ENCODE measurements at regions not wholly inside any gene's neighbourhood (a gene's known extent, or its start where the extent isn't known, plus 50 kb on each side); places are given as distances from the start of the nearest gene placed in this dataset.

DNA sequence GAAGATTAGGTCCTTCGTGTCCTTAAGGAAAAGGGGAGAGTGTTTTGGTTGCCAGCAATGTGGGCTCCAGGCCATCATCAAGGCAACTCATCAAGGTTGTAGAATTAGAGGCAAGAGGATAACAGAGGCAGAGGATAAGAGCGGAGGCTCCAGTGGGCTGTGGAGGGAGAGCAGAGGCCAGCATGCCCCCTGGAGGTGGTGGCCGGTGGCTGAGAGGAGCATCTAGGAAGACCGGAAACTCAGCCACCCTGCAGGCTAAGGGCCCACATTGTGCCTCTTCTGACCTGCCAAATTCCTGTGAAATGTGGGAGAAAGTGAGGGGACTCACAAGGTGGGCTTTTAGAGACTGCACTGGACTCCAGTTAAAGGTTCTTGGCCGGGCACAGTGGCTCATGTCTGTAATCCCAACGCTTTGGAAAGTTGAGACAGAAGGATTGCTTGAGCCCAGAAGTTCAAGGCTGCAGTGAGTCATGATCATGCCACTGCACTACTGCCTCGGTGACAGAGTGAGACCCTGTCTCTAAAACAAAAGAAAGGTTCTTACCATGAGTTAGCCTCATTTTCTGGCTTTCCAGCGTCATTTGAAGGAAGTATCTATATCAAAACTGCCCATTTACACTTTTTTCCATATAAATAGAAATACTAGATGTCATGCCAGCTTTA is 62.7 kb upstream of the ADORA2B start:
- TF ChIP-seq, protein P1, sequence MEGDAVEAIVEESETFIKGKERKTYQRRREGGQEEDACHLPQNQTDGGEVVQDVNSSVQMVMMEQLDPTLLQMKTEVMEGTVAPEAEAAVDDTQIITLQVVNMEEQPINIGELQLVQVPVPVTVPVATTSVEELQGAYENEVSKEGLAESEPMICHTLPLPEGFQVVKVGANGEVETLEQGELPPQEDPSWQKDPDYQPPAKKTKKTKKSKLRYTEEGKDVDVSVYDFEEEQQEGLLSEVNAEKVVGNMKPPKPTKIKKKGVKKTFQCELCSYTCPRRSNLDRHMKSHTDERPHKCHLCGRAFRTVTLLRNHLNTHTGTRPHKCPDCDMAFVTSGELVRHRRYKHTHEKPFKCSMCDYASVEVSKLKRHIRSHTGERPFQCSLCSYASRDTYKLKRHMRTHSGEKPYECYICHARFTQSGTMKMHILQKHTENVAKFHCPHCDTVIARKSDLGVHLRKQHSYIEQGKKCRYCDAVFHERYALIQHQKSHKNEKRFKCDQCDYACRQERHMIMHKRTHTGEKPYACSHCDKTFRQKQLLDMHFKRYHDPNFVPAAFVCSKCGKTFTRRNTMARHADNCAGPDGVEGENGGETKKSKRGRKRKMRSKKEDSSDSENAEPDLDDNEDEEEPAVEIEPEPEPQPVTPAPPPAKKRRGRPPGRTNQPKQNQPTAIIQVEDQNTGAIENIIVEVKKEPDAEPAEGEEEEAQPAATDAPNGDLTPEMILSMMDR (IDR thresholded peaks at IDR 0.05; ENCODE audit: low read depth, low read length, missing control alignments): no peak
- no peak overlapping the region for H3K4me3 ChIP-seq (ENCODE audit: low read depth, low read length)
- in situ Hi-C loops (cut with HindIII; ENCODE audit: low sequenced_read_pairs): no loop called here
- no peak for DNase-seq (ENCODE audit: low read depth)

DNA sequence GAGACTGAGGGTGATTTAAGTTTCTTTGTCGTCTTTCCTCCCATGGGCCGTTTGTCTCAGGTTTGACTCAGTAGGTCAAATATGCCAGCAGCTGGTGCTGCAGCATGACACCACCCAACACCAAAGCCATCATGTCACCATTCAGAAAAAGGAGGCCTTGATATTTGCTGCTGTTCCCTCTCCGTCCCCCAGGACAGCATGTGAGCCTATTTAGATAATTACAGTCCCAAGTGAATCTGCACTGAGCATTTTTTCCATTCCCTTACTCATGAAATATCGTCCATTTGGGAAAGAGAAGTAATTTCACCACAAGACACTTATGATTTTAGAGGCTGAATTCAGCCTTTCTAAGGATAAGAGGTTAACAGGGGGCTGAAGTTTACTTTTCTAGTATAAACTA is 62.2 kb upstream of the ADORA2B start:
- TF ChIP-seq, protein P1 (IDR thresholded peaks at IDR 0.05; ENCODE audit: low read depth, low read length, missing control alignments): no peak
- no peak overlapping the region for H3K4me3 ChIP-seq (ENCODE audit: low read depth, low read length)
- no peak for DNase-seq (ENCODE audit: low read depth)
- in situ Hi-C loops (cut with HindIII; ENCODE audit: low sequenced_read_pairs): no loop called here

DNA sequence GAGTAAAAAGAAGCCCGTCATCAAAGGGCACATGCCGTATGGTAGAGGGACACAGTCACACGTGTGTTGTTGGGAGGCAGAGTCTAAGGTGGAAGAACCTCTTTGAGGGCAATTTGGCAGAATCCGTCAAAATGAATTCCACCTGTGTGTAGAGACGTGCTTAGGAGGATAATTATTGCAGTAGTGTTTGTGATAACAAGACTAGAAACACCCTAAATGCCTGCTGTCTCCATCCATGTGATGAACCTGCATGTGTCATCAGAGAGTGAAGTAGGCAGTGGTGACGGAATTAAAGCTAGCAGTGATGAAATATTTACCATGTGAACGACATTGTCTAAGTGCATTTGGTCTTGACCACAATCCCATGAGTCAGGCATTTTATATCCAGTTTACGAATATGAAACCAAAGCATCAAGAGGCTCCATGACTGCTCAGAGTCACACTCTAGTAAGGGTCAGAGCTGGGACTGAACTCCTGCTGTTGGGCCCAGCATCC is 61.3 kb upstream of the ADORA2B start:
- peak; percentile 67 for DNase-seq (ENCODE audit: low read depth)
- H3K4me3 ChIP-seq (ENCODE audit: low read depth, low read length): no peak overlapping the region
- TF ChIP-seq, protein P1 (IDR thresholded peaks at IDR 0.05; ENCODE audit: low read depth, low read length, missing control alignments): no peak
- in situ Hi-C loops (cut with HindIII; ENCODE audit: low sequenced_read_pairs): no loop called here

DNA sequence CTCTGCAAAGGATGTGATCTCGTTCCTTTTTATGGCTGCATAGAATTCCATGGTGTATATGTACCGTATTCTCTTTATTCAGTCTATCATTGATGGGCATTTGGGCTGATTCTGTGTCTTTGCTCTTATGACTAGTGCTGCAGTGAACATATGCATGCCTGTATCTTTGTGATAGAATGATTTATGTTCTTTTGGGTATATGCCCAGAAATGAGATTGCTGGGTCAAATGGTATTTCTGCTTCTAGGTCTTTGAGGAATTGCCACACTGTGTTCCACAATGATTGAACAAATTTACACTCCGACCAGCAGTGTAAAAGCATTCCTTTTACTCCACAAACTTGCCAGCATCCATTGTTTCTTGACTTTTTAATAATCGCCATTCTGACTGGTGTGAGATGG is 60.2 kb upstream of the ADORA2B start:
- no peak overlapping the region for H3K4me3 ChIP-seq (ENCODE audit: low read depth, low read length)
- TF ChIP-seq, protein P1 (IDR thresholded peaks at IDR 0.05; ENCODE audit: low read depth, low read length, missing control alignments): no peak
- in situ Hi-C loops (cut with HindIII; ENCODE audit: low sequenced_read_pairs): no loop called here
- DNase-seq (ENCODE audit: low read depth): peak; percentile 26

DNA sequence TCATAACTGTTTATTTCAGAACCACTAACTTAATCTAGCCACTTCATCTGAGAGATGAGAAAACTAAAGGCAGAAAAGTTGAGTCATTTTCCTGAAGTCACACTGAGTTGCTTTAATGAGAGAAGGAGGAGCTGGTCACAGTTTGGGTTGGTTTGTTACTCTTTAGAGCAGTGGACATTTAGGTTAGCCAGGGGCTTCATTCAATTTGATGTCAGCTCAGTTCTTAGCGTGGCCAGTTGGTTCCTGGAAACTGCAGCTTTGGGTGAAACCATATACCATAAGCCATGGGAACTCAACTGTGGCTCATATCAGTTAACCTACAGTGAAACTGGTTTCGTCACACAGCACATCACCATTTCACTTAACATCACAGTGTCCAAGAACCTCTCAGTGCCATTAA is 59.2 kb upstream of the ADORA2B start:
- in situ Hi-C loops (cut with HindIII; ENCODE audit: low sequenced_read_pairs): no loop called here
- DNase-seq (ENCODE audit: low read depth): no peak

DNA sequence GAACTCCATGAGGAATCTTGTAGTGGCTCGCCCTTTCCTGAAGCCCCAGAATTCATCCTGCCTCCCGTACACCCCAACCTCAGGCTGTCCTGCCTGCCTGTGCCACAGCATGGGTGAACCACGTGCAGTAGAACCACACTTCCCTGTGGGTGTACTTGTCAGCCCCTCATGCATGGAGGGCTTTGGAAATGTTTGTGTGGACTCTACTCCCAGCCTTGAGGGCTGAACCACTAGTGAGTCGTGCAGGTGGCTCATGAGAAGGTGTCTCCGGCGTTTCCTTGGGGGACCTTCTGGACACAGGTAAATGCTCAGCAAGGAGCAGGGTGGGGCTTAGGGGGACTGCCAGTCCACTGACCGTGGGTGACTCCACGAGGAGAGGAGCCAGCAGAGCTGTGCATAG is 58.7 kb upstream of the ADORA2B start:
- no peak overlapping the region for H3K4me3 ChIP-seq (ENCODE audit: low read depth, low read length)
- in situ Hi-C loops (cut with HindIII; ENCODE audit: low sequenced_read_pairs): no loop called here
- no peak for DNase-seq (ENCODE audit: low read depth)
- TF ChIP-seq, protein P1 (IDR thresholded peaks at IDR 0.05; ENCODE audit: low read depth, low read length, missing control alignments): no peak

More for the DNA sequence above, 59.2 kb upstream of the ADORA2B start:
- H3K4me3 ChIP-seq (ENCODE audit: low read depth, low read length): no peak overlapping the region
- TF ChIP-seq, protein P1 (IDR thresholded peaks at IDR 0.05; ENCODE audit: low read depth, low read length, missing control alignments): no peak
